HCT116 (cell line): ENCODE measurements at regions not wholly inside any gene's neighbourhood (a gene's known extent, or its start where the extent isn't known, plus 50 kb on each side); places are given as distances from the start of the nearest gene placed in this dataset.

Experiments
- ATAC-seq: fragments of 200-7000 bp; cut with Tn5 transposase; 2 replicates; pipeline ENCODE4 v1.9.1; 2020; ENCODE audit warnings: mild to moderate bottlenecking, moderate library complexity
- BruUV-seq: library from RNA; stranded (reverse); fragments of 400-500 nt; replicated peaks from 2 replicates; lab custom pipeline; 2021; lab: Mats Ljungman, UMichigan
- CTCF ChIA-PET: fragments of 300-600 bp; sonication (Branson Sonifier 250); formaldehyde crosslinking; loops from one replicate; lab custom pipeline; 2021; ENCODE audit warnings: antibody characterized with exemption; lab: Charles Lee
- POLR2A ChIA-PET: fragments of 300-600, 350-600 bp; sonication (Branson Sonifier 250); formaldehyde crosslinking; loops from one replicate; lab custom pipeline; 2021; ENCODE audit warnings: antibody characterized with exemption; lab: Charles Lee
- RAD21 ChIA-PET, 2 experiments: fragments of 300-600 bp; sonication (Branson Sonifier 250); formaldehyde crosslinking; loops; one replicate each; lab custom pipeline; 2023; ENCODE audit warnings: low total read pairs in 2 of 2; ENCODE audit not compliant: uncharacterized antibody in 2 of 2, unreplicated experiment in 2 of 2, low non-redundant PET in 1 of 2; lab: Charles Lee
- DNase-seq: peaks from one replicate; pipeline ENCODE4 v3.0.0-alpha.2; 2010; ENCODE audit warnings: low read depth, low spot score
- H2AFZ ChIP-seq: fragments of 200-600 bp; shearing (Covaris generic), sonication (generic); 2 replicates; pipeline ENCODE4 v1.6.1; 2017; ENCODE audit warnings: low read depth, mixed run types, mixed read lengths, antibody characterized with exemption, low read length; ENCODE audit not compliant: poor library complexity, severe bottlenecking
- H3K27ac ChIP-seq: 2 replicates; pipeline ENCODE4 v1.5.1; 2012; ENCODE audit warnings: low read depth, low read length
- H3K27me3 ChIP-seq: fragments of 200-600 bp; sonication (generic); 2 replicates; pipeline ENCODE4 v1.6.1; 2016; ENCODE audit warnings: mixed run types, low read length, mixed read lengths; ENCODE audit not compliant: insufficient read depth
- H3K36me3 ChIP-seq, 2 experiments: fragments of 200-500 bp in 1 of 2; fragments of 200-600 bp in 1 of 2; sonication (Bioruptor generic) in 1 of 2; sonication (generic) in 1 of 2; 2 replicates each; pipeline versions ENCODE4 v1.5.1 to v1.6.1; 2014 to 2016; ENCODE audit warnings: low read length in 2 of 2, inconsistent platforms in 1 of 2, mixed read lengths in 1 of 2, mixed run types in 1 of 2; ENCODE audit not compliant: insufficient read depth in 2 of 2, control insufficient read depth in 1 of 2
- H3K4me1 ChIP-seq, 2 experiments: fragments of 200-600 bp in 1 of 2; sonication (generic) in 1 of 2; 2 replicates each; pipeline versions ENCODE4 v1.5.1 to v1.6.1; 2012 to 2017; ENCODE audit warnings: low read length in 2 of 2, inconsistent platforms in 1 of 2, mild to moderate bottlenecking in 1 of 2, mixed read lengths in 1 of 2, mixed run types in 1 of 2, moderate library complexity in 1 of 2; ENCODE audit not compliant: insufficient read depth in 2 of 2, control insufficient read depth in 1 of 2
- H3K4me2 ChIP-seq: fragments of 200-600 bp; sonication (generic); 2 replicates; pipeline ENCODE4 v1.6.1; 2017; ENCODE audit warnings: mixed run types, low read length, mixed read lengths
- H3K4me3 ChIP-seq, 2 experiments: fragments of 200-600 bp in 1 of 2; sonication (generic) in 1 of 2; replicated peaks in 1 of 2; 2 replicates each; pipeline ENCODE4 v1.5.1; 2011 to 2016; ENCODE audit warnings: low read length in 2 of 2, control low read depth in 1 of 2, low read depth in 1 of 2, mild to moderate bottlenecking in 1 of 2, mixed read lengths in 1 of 2, mixed run types in 1 of 2
- H3K79me2 ChIP-seq: fragments of 200-600 bp; sonication (generic); 2 replicates; pipeline ENCODE4 v1.6.1; 2017; ENCODE audit warnings: mild to moderate bottlenecking, mixed run types, low read length, moderate library complexity, mixed read lengths; ENCODE audit not compliant: insufficient read depth
- H3K9ac ChIP-seq: fragments of 200-600 bp; sonication (generic); 2 replicates; pipeline ENCODE4 v1.6.1; 2016; ENCODE audit warnings: low read length, mixed read lengths
- H3K9me2 ChIP-seq: fragments of 200-600 bp; sonication (generic), shearing (Covaris generic); 2 replicates; pipeline ENCODE4 v1.6.1; 2017; ENCODE audit warnings: mixed run types, mild to moderate bottlenecking, moderate library complexity; ENCODE audit not compliant: insufficient read depth
- H3K9me3 ChIP-seq, 2 experiments: fragments of 200-500 bp in 1 of 2; fragments of 200-600 bp in 1 of 2; sonication (Bioruptor generic) in 1 of 2; sonication (generic) in 1 of 2; 2 replicates each; pipeline ENCODE4 v1.6.1; 2014 to 2017; ENCODE audit warnings: low read length in 2 of 2, mixed read lengths in 2 of 2, inconsistent platforms in 1 of 2, low read depth in 1 of 2, mild to moderate bottlenecking in 1 of 2, mixed run types in 1 of 2, moderate library complexity in 1 of 2; ENCODE audit not compliant: control insufficient read depth in 1 of 2, insufficient read depth in 1 of 2
- H4K20me1 ChIP-seq: fragments of 200-600 bp; sonication (generic), shearing (Covaris generic); 2 replicates; pipeline ENCODE4 v1.6.1; 2017; ENCODE audit warnings: mixed run types, mild to moderate bottlenecking, moderate library complexity; ENCODE audit not compliant: insufficient read depth
- ATF3 ChIP-seq: IDR thresholded peaks from 2 replicates; pipeline ENCODE4 v1.6.1; 2012
- CEBPB ChIP-seq: IDR thresholded peaks from 2 replicates; pipeline ENCODE4 v1.6.1; 2012; ENCODE audit warnings: low read depth
- CTCF ChIP-seq, 3 experiments: fragments of 200-600 bp in 1 of 3; sonication (generic) in 1 of 3; IDR thresholded peaks in 2 of 3; conservative IDR thresholded peaks in 1 of 3; 2 replicates each; pipeline ENCODE4 v1.5.1; 2012 to 2017; ENCODE audit warnings: low read depth in 2 of 3, low read length in 2 of 3, antibody characterized with exemption in 1 of 3, borderline replicate concordance in 1 of 3, control low read depth in 1 of 3, mild to moderate bottlenecking in 1 of 3, mixed read lengths in 1 of 3, mixed run types in 1 of 3, moderate library complexity in 1 of 3; ENCODE audit not compliant: insufficient read depth in 1 of 3
- EGR1 ChIP-seq: IDR thresholded peaks from 2 replicates; pipeline ENCODE4 v1.6.1; 2012; ENCODE audit warnings: low read depth
- ELF1 ChIP-seq: IDR thresholded peaks from 2 replicates; pipeline ENCODE4 v1.6.1; 2012; ENCODE audit warnings: low read depth, borderline replicate concordance
- EZH2phosphoT487 ChIP-seq: fragments of 200-600 bp; IDR thresholded peaks from 2 replicates; pipeline ENCODE4 v1.6.1; 2018; ENCODE audit warnings: antibody characterized with exemption, borderline replicate concordance
- RAD21 ChIP-seq: IDR thresholded peaks from 2 replicates; pipeline ENCODE4 v1.6.1; 2012; ENCODE audit warnings: low read depth, mild to moderate bottlenecking
- REST ChIP-seq: IDR thresholded peaks from 2 replicates; pipeline ENCODE4 v1.6.1; 2012; ENCODE audit warnings: low read depth
- SP1 ChIP-seq: IDR thresholded peaks from 2 replicates; pipeline ENCODE4 v1.6.1; 2012; ENCODE audit warnings: low read depth
- TCF7L2 ChIP-seq: IDR thresholded peaks from 2 replicates; pipeline ENCODE4 v1.7.0; 2011; ENCODE audit warnings: borderline replicate concordance, inconsistent platforms; ENCODE audit not compliant: insufficient read depth, insufficient read length; ENCODE audit errors: extremely low read depth
- YY1 ChIP-seq: IDR thresholded peaks from 2 replicates; pipeline ENCODE4 v1.6.1; 2011; ENCODE audit warnings: low read length, low read depth, moderate library complexity, mild to moderate bottlenecking; ENCODE audit not compliant: insufficient replicate concordance; ENCODE audit errors: extremely low read depth
- ZFX ChIP-seq: fragments of 450-650 bp; IDR thresholded peaks from 2 replicates; pipeline ENCODE4 v1.6.1; 2017
- ZNF274 ChIP-seq: fragments of 200-500 bp; sonication (Bioruptor generic); IDR thresholded peaks from 2 replicates; pipeline ENCODE4 v1.6.1; 2014; ENCODE audit warnings: mild to moderate bottlenecking, low read depth, low read length, inconsistent platforms
- intact Hi-C: fragments of 100-400 bp; cut with micrococcal nuclease; formaldehyde crosslinking; loops from 2 replicates; pipeline ENCODE4 v1.10.0; 2022
- TF ChIP-seq, protein P1 (sequence below): IDR thresholded peaks from 2 replicates; pipeline ENCODE4 v1.6.1; 2011; ENCODE audit warnings: mild to moderate bottlenecking, low read length, moderate library complexity; ENCODE audit not compliant: insufficient replicate concordance; ENCODE audit errors: extremely low read depth

GRCh38 chr10:30155401-30155800 is 96.0 kb upstream of the JCAD start:
- no peak for ATAC-seq
- intact Hi-C loops, result no loop called here

More at GRCh38 chr10:30155401-30155800, 96.0 kb upstream of the JCAD start:
- DNase-seq, result no peak
- H3K9ac ChIP-seq, result no peak overlapping the region
- H3K79me2 ChIP-seq, result no peaks in the 10 kb centered on the region
- TF ChIP-seq ATF3 (no peak), REST (no peak), CEBPB (no peak), ZNF274 (no peak), YY1 (no peak), CTCF (IDR thresholded peaks at IDR 0.05 in 2 of 3, conservative IDR thresholded peaks at IDR 0.05 in 1 of 3; ENCODE audit: borderline replicate concordance in 1 of 3, insufficient read depth in 1 of 3, low read depth in 2 of 3, low read length in 2 of 3) (no peak), RAD21 (no peak), ELF1 (no peak), EGR1 (no peak), SP1 (no peak), EZH2phosphoT487 (no peak), TCF7L2 (no peak), ZFX (no peak)
- TF ChIP-seq, protein P1, sequence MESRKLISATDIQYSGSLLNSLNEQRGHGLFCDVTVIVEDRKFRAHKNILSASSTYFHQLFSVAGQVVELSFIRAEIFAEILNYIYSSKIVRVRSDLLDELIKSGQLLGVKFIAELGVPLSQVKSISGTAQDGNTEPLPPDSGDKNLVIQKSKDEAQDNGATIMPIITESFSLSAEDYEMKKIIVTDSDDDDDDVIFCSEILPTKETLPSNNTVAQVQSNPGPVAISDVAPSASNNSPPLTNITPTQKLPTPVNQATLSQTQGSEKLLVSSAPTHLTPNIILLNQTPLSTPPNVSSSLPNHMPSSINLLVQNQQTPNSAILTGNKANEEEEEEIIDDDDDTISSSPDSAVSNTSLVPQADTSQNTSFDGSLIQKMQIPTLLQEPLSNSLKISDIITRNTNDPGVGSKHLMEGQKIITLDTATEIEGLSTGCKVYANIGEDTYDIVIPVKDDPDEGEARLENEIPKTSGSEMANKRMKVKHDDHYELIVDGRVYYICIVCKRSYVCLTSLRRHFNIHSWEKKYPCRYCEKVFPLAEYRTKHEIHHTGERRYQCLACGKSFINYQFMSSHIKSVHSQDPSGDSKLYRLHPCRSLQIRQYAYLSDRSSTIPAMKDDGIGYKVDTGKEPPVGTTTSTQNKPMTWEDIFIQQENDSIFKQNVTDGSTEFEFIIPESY, result no peak
- H3K4me1 ChIP-seq, result peaks cover 8 to 11% of the 10 kb centered on the region in 2 experiments; a peak in 3 of 4 replicates
- H3K4me2 ChIP-seq, result no peak overlapping the region
- no peaks in the 10 kb centered on the region for H3K36me3 ChIP-seq
- BruUV-seq, result no TSS peak
- no peaks in the 10 kb centered on the region for H3K27me3 ChIP-seq
- ChIA-PET RAD21 (no interaction called here), POLR2A (no interaction called here), CTCF (no interaction called here)
- H3K9me3 ChIP-seq, result no peaks in the 10 kb centered on the region
- H3K27ac ChIP-seq, result no peak overlapping the region
- H4K20me1 ChIP-seq, result no peaks in the 10 kb centered on the region
- H2AFZ ChIP-seq, result no peak overlapping the region
- H3K4me3 ChIP-seq, result no peak overlapping the region
- H3K9me2 ChIP-seq, result no peaks in the 10 kb centered on the region
